ENCODE measurements at regions not wholly inside any gene's neighbourhood (a gene's known extent, or its start where the extent isn't known, plus 50 kb on each side); places are given as distances from the start of the nearest gene placed in this dataset.

- H3K36me3 ChIP-seq (ENCODE audit: control insufficient read depth in 2 of 2, insufficient read depth in 1 of 2, low read length in 2 of 2) = no peaks in the 10 kb centered on the region
- no peaks in the 10 kb centered on the region for H3K9me3 ChIP-seq (ENCODE audit: control insufficient read depth, insufficient read depth, low read depth, low read length)
- H3K27ac ChIP-seq (ENCODE audit: extremely low read depth, low read depth, low read length) = no peak overlapping the region
- CTCF ChIA-PET = interaction anchor here (0.5 kb wide), 1 partner anchor 1093 kb away, joined by 5 read pairs; no protein-coding TSS in a partner anchor
- H3K4me1 ChIP-seq (ENCODE audit: control insufficient read depth, insufficient read depth, low read length) = no peaks in the 10 kb centered on the region
- POLR2A ChIA-PET = no interaction called here
- H3K4me3 ChIP-seq (ENCODE audit: low read depth, low read length) = no peak overlapping the region
- TF ChIP-seq YY2 (tag by site-specific recombination; IDR thresholded peaks at IDR 0.05) (no peak), GFI1B (tag by site-specific recombination; IDR thresholded peaks at IDR 0.05) (no peak), ZNF202 (tag by site-specific recombination; IDR thresholded peaks at IDR 0.05; ENCODE audit: borderline replicate concordance) (no peak), GLI4 (tag by site-specific recombination; IDR thresholded peaks at IDR 0.05) (no peak), SALL2 (tag by site-specific recombination; IDR thresholded peaks at IDR 0.05; ENCODE audit: borderline replicate concordance) (no peak), SP7 (tag by site-specific recombination; IDR thresholded peaks at IDR 0.05) (no peak), ZFP41 (tag by site-specific recombination; IDR thresholded peaks at IDR 0.05; ENCODE audit: borderline replicate concordance) (no peak), OVOL3 (tag by site-specific recombination; IDR thresholded peaks at IDR 0.05) (no peak), ZNF580 (tag by site-specific recombination; IDR thresholded peaks at IDR 0.05) (no peak), ZNF544 (tag by site-specific recombination; IDR thresholded peaks at IDR 0.05) (no peak), SCRT2 (tag by site-specific recombination; IDR thresholded peaks at IDR 0.05) (no peak), ZNF175 (tag by site-specific recombination; IDR thresholded peaks at IDR 0.05) (no peak), ZSCAN23 (tag by site-specific recombination; IDR thresholded peaks at IDR 0.05) (no peak), ZNF223 (tag by site-specific recombination; IDR thresholded peaks at IDR 0.05) (no peak)
- TF ChIP-seq, protein P1, sequence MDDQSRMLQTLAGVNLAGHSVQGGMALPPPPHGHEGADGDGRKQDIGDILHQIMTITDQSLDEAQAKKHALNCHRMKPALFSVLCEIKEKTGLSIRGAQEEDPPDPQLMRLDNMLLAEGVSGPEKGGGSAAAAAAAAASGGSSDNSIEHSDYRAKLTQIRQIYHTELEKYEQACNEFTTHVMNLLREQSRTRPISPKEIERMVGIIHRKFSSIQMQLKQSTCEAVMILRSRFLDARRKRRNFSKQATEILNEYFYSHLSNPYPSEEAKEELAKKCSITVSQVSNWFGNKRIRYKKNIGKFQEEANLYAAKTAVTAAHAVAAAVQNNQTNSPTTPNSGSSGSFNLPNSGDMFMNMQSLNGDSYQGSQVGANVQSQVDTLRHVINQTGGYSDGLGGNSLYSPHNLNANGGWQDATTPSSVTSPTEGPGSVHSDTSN (CRISPR knock-in tag; IDR thresholded peaks at IDR 0.05) = no peak
- TF ChIP-seq, protein P2, sequence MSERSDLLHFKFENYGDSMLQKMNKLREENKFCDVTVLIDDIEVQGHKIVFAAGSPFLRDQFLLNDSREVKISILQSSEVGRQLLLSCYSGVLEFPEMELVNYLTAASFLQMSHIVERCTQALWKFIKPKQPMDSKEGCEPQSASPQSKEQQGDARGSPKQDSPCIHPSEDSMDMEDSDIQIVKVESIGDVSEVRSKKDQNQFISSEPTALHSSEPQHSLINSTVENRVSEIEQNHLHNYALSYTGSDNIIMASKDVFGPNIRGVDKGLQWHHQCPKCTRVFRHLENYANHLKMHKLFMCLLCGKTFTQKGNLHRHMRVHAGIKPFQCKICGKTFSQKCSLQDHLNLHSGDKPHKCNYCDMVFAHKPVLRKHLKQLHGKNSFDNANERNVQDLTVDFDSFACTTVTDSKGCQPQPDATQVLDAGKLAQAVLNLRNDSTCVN (tag by site-specific recombination; optimal IDR thresholded peaks at IDR 0.05) = no peak
- TF ChIP-seq, protein P3, sequence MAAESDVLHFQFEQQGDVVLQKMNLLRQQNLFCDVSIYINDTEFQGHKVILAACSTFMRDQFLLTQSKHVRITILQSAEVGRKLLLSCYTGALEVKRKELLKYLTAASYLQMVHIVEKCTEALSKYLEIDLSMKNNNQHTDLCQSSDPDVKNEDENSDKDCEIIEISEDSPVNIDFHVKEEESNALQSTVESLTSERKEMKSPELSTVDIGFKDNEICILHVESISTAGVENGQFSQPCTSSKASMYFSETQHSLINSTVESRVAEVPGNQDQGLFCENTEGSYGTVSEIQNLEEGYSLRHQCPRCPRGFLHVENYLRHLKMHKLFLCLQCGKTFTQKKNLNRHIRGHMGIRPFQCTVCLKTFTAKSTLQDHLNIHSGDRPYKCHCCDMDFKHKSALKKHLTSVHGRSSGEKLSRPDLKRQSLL (tag by site-specific recombination; IDR thresholded peaks at IDR 0.05) = no peak
- TF ChIP-seq, protein P4, sequence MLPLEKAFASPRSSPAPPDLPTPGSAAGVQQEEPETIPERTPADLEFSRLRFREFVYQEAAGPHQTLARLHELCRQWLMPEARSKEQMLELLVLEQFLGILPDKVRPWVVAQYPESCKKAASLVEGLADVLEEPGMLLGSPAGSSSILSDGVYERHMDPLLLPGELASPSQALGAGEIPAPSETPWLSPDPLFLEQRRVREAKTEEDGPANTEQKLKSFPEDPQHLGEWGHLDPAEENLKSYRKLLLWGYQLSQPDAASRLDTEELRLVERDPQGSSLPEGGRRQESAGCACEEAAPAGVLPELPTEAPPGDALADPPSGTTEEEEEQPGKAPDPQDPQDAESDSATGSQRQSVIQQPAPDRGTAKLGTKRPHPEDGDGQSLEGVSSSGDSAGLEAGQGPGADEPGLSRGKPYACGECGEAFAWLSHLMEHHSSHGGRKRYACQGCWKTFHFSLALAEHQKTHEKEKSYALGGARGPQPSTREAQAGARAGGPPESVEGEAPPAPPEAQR (tag by site-specific recombination; IDR thresholded peaks at IDR 0.05) = no peak
- TF ChIP-seq, protein P5, sequence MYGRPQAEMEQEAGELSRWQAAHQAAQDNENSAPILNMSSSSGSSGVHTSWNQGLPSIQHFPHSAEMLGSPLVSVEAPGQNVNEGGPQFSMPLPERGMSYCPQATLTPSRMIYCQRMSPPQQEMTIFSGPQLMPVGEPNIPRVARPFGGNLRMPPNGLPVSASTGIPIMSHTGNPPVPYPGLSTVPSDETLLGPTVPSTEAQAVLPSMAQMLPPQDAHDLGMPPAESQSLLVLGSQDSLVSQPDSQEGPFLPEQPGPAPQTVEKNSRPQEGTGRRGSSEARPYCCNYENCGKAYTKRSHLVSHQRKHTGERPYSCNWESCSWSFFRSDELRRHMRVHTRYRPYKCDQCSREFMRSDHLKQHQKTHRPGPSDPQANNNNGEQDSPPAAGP (tag by site-specific recombination; IDR thresholded peaks at IDR 0.05) = no peak
Observed at GRCh38 chr12:83414981-83415380, 728.3 kb downstream of the TMTC2 start.

DNA sequence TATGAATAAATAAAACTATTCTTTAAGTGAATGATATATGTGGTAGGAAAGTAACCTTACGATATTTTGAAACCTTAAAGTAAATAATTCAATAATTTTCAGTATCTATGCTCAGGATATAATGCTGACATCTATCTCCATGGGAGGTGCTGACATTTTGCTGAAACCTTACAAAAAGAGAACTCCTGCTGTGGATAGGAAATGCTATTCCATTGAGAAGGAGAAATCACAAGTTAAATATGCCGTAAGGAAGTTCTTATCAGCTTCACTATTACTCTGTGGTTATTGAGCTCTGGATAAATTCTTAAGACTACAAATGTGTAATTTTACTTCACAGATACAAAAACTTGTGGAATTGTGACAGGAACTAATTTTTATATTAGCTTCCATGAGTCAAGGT is 722.1 kb downstream of the TMTC2 start:
- TF ChIP-seq ZNF677 (tag by site-specific recombination; IDR thresholded peaks at IDR 0.05) = no peak
- TF ChIP-seq, protein P6, sequence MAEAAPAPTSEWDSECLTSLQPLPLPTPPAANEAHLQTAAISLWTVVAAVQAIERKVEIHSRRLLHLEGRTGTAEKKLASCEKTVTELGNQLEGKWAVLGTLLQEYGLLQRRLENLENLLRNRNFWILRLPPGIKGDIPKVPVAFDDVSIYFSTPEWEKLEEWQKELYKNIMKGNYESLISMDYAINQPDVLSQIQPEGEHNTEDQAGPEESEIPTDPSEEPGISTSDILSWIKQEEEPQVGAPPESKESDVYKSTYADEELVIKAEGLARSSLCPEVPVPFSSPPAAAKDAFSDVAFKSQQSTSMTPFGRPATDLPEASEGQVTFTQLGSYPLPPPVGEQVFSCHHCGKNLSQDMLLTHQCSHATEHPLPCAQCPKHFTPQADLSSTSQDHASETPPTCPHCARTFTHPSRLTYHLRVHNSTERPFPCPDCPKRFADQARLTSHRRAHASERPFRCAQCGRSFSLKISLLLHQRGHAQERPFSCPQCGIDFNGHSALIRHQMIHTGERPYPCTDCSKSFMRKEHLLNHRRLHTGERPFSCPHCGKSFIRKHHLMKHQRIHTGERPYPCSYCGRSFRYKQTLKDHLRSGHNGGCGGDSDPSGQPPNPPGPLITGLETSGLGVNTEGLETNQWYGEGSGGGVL (tag by site-specific recombination; IDR thresholded peaks at IDR 0.05) = no peak
- TF ChIP-seq ZNF791 (tag by site-specific recombination; IDR thresholded peaks at IDR 0.05) = no peak
- TF ChIP-seq ZNF341 (tag by site-specific recombination; IDR thresholded peaks at IDR 0.05; ENCODE audit: low read depth) = no peak
- no peak for TF ChIP-seq ZNF76 (tag by site-specific recombination; IDR thresholded peaks at IDR 0.05; ENCODE audit: borderline replicate concordance, low read depth)
- no peak for TF ChIP-seq ZNF624 (tag by site-specific recombination; IDR thresholded peaks at IDR 0.05)
- TF ChIP-seq ZNF48 (tag by site-specific recombination; IDR thresholded peaks at IDR 0.05) = no peak
- no peak for TF ChIP-seq KLF1 (tag by site-specific recombination; IDR thresholded peaks at IDR 0.05)
- TF ChIP-seq ZXDB (tag by site-specific recombination; IDR thresholded peaks at IDR 0.05) = no peak
- TF ChIP-seq, protein P1 (CRISPR knock-in tag; IDR thresholded peaks at IDR 0.05) = no peak
- H3K36me3 ChIP-seq (ENCODE audit: control insufficient read depth in 2 of 2, insufficient read depth in 1 of 2, low read length in 2 of 2) = no peaks in the 10 kb centered on the region
- ChIA-PET CTCF (no interaction called here), POLR2A (no interaction called here)
- H3K4me1 ChIP-seq (ENCODE audit: control insufficient read depth, insufficient read depth, low read length) = no peaks in the 10 kb centered on the region
- H3K27ac ChIP-seq (ENCODE audit: extremely low read depth, low read depth, low read length) = no peak overlapping the region
- no peak overlapping the region for H3K4me3 ChIP-seq (ENCODE audit: low read depth, low read length)
- H3K9me3 ChIP-seq (ENCODE audit: control insufficient read depth, insufficient read depth, low read depth, low read length) = no peaks in the 10 kb centered on the region
